ENCODE measurements at regions not wholly inside any gene's neighbourhood (a gene's known extent, or its start where the extent isn't known, plus 50 kb on each side); places are given as distances from the start of the nearest gene placed in this dataset.

GRCh38 chr6:163998496-163998895 lies 584.0 kb downstream of the QKI start:
- ATAC-seq: no peak
- no peaks in the 10 kb centered on the region for H3K36me3 ChIP-seq (ENCODE audit: control insufficient read depth, insufficient read depth, low read length)
- TF ChIP-seq ZNF253 (CRISPR knock-in tag; conservative IDR thresholded peaks at IDR 0.05): no peak
- TF ChIP-seq TSHZ1 (CRISPR knock-in tag; IDR thresholded peaks at IDR 0.05): no peak
- no peak for TF ChIP-seq RBFOX2 (IDR thresholded peaks at IDR 0.05; ENCODE audit: low read depth, low read length)
- no peak for DNase-seq (ENCODE audit: extremely low read depth in 1 of 4, low spot score in 3 of 4)
- WGBS (ENCODE audit: insufficient coverage, low coverage, missing lambda C conversion rate): 0% methylated on average over 3 of the region's 3 CpGs
- H3K4me3 ChIP-seq: no peak overlapping the region
- POLR2A ChIA-PET: no interaction called here
- FAIRE-seq: no peak
- in situ Hi-C loops (cut with MboI): no loop called here
- CTCF ChIA-PET (ENCODE audit: low intra/inter-chr PET ratio): no interaction called here
- no peaks in the 10 kb centered on the region for H3K9me3 ChIP-seq (replicated peaks; ENCODE audit: control insufficient read depth, insufficient read depth, low read depth, low read length)
- no peaks in the 10 kb centered on the region; a peak in 1 of 5 replicates for H3K27me3 ChIP-seq (ENCODE audit: control insufficient read depth in 2 of 2, insufficient read depth in 2 of 2, low read length in 2 of 2)
- H3K4me2 ChIP-seq (ENCODE audit: insufficient read depth, low read length): no peak overlapping the region
- H3K9me1 ChIP-seq (ENCODE audit: control insufficient read depth, insufficient read depth, low read length): no peaks in the 10 kb centered on the region
- intact Hi-C loops (cut with micrococcal nuclease): no loop called here
- no peaks in the 10 kb centered on the region for H4K20me1 ChIP-seq (replicated peaks; ENCODE audit: control insufficient read depth, insufficient read depth, low read length)
- no peak overlapping the region for H2AFZ ChIP-seq (ENCODE audit: low read depth, low read length)
- H3K9ac ChIP-seq (ENCODE audit: insufficient read depth in 1 of 2, low read depth in 2 of 2, low read length in 2 of 2): no peak overlapping the region
- no peaks in the 10 kb centered on the region for H3K4me1 ChIP-seq (replicated peaks in 1 of 2; ENCODE audit: control insufficient read depth in 2 of 2, insufficient read depth in 2 of 2, low read length in 2 of 2)
- H3K79me2 ChIP-seq (ENCODE audit: control insufficient read depth, insufficient read depth, low read length): no peaks in the 10 kb centered on the region
- no TSS peak for BruUV-seq (replicated peaks)
- no peak overlapping the region for H3K27ac ChIP-seq (ENCODE audit: extremely low read depth, low read depth, low read length)

Data from K562 (cell line).